Fibroblast of skin of left quadriceps (primary cell): ENCODE measurements at regions not wholly inside any gene's neighbourhood (a gene's known extent, or its start where the extent isn't known, plus 50 kb on each side); places are given as distances from the start of the nearest gene placed in this dataset.
"Not testable (repeated sequence)": the region's sequence is repeated elsewhere in the genome, so short reads cannot be mapped to it uniquely, and the experiment has no call there.

Experiments used
- DNase-seq, 2 experiments: peaks; one replicate each; pipeline ENCODE4 v3.0.0-alpha.2; 2013; ENCODE audit warnings: low read depth in 2 of 2

GRCh38 chr7:81232084-81232799, 313.4 kb upstream of the SEMA3C start:
- no peak for DNase-seq

- DNase-seq: no peak
These were observed 312.5 kb upstream of the SEMA3C start for GRCh38 chr7:81231301-81231838.

GRCh38 chr7:81226234-81226633, 307.4 kb upstream of the SEMA3C start:
- DNase-seq: no peak

GRCh38 chr7:81222692-81223091, 303.8 kb upstream of the SEMA3C start:
- not testable (repeated sequence) for DNase-seq

- no peak for DNase-seq
These were observed 302.8 kb upstream of the SEMA3C start for GRCh38 chr7:81221527-81222217.

- no peak for DNase-seq
These were observed 299.7 kb upstream of the SEMA3C start for GRCh38 chr7:81218480-81219106.

- no peak for DNase-seq
These were observed 294.5 kb upstream of the SEMA3C start for GRCh38 chr7:81213394-81213793.

GRCh38 chr7:81211934-81212320, 293.1 kb upstream of the SEMA3C start:
- no peak for DNase-seq

GRCh38 chr7:81211204-81211933, 292.5 kb upstream of the SEMA3C start:
- peak; percentile 36 to 48 for DNase-seq

- DNase-seq: peak; percentile 32 to 39
These were observed 291.6 kb upstream of the SEMA3C start for GRCh38 chr7:81210137-81211064.

- DNase-seq: no peak
These were observed 290.2 kb upstream of the SEMA3C start for GRCh38 chr7:81209059-81209458.

- DNase-seq: no peak
These were observed 288.9 kb upstream of the SEMA3C start for GRCh38 chr7:81207801-81208200.

- no peak for DNase-seq
These were observed 288.0 kb upstream of the SEMA3C start for GRCh38 chr7:81206667-81207360.

GRCh38 chr7:81206217-81206616, 287.4 kb upstream of the SEMA3C start:
- DNase-seq: no peak

GRCh38 chr7:81201188-81201587, 282.3 kb upstream of the SEMA3C start:
- DNase-seq: no peak

GRCh38 chr7:81198766-81199165, 279.9 kb upstream of the SEMA3C start:
- no peak for DNase-seq

- no peak for DNase-seq
These were observed 278.4 kb upstream of the SEMA3C start for GRCh38 chr7:81197266-81197665.

- DNase-seq: no peak
These were observed 276.2 kb upstream of the SEMA3C start for GRCh38 chr7:81195033-81195432.

GRCh38 chr7:81190997-81191768, 272.3 kb upstream of the SEMA3C start:
- DNase-seq: no peak

- no peak for DNase-seq
These were observed 268.9 kb upstream of the SEMA3C start for GRCh38 chr7:81187753-81188152.
